Mesothelial cell of epicardium (in vitro differentiated cells): ENCODE measurements at regions not wholly inside any gene's neighbourhood (a gene's known extent, or its start where the extent isn't known, plus 50 kb on each side); places are given as distances from the start of the nearest gene placed in this dataset.

Experiments used
- DNase-seq, 2 experiments: peaks; one replicate each; pipeline ENCODE4 v3.0.0; 2021; ENCODE audit warnings: low spot score in 2 of 2; ENCODE audit not compliant: unreplicated experiment in 2 of 2
- H3K27ac Mint-ChIP-seq: 2 replicates; pipeline ENCODE4 v1.8.0; 2021; ENCODE audit warnings: mixed read lengths
- H3K27me3 Mint-ChIP-seq: 2 replicates; pipeline ENCODE4 v1.8.0; 2021; ENCODE audit warnings: low read depth, mixed read lengths
- H3K36me3 Mint-ChIP-seq: 2 replicates; pipeline ENCODE4 v1.8.0; 2021; ENCODE audit warnings: mixed read lengths
- H3K4me1 Mint-ChIP-seq: 2 replicates; pipeline ENCODE4 v1.8.0; 2021; ENCODE audit warnings: mixed read lengths
- H3K4me3 Mint-ChIP-seq: 2 replicates; pipeline ENCODE4 v1.8.0; 2021; ENCODE audit warnings: mild to moderate bottlenecking, moderate library complexity, mixed read lengths
- H3K9me3 Mint-ChIP-seq: 2 replicates; pipeline ENCODE4 v1.8.0; 2021; ENCODE audit warnings: mixed read lengths
- CTCF ChIP-seq: fragments of 200-600 bp; sonication (generic); IDR thresholded peaks from one replicate; pipeline ENCODE4 v1.5.0; 2021; ENCODE audit warnings: antibody characterized with exemption; ENCODE audit not compliant: unreplicated experiment

GRCh38 chr2:19635951-19636510 is 265.8 kb downstream of the TTC32 start:
- Mint-ChIP-seq H3K36me3 (no peaks in the 10 kb centered on the region), H3K27ac (no peak overlapping the region), H3K9me3 (no peaks in the 10 kb centered on the region), H3K4me3 (no peak overlapping the region), H3K4me1 (no peaks in the 10 kb centered on the region), H3K27me3 (peaks cover 42% of the 10 kb centered on the region)
- TF ChIP-seq CTCF, result no peak
- DNase-seq, result no peak

DNA sequence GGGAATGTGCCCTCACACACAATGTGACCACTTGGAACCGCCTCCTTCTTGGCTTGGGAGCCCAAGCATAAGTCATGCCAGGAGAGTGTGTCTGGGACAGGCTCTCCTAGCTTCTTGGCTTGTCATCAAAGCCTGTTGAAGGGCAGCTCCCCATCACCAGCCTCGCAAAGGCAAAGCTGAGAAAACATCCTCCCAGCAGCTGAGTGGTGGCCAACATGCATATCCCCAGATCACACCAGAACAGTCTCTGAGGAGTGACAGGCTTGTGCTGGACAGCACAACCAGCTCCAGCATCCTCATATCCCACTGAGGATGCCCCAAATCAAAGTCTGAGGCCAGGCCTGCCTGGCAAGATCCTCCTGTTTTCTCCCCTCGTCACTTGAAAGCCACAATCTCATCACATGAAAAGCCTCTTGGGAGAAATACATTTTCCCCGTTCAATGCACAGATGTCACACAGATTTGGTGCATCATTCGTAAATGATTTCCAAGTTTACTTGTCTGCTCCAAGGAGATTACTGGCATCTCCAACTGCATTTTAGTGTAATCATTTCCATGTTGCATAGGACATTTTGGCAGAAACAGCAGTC is 269.3 kb downstream of the TTC32 start:
- no peaks in the 10 kb centered on the region for H3K4me1 Mint-ChIP-seq
- H3K27ac Mint-ChIP-seq, result no peak overlapping the region
- peaks cover 27% of the 10 kb centered on the region for H3K27me3 Mint-ChIP-seq
- H3K36me3 Mint-ChIP-seq, result no peaks in the 10 kb centered on the region
- H3K9me3 Mint-ChIP-seq, result peaks cover 19% of the 10 kb centered on the region
- no peak overlapping the region for H3K4me3 Mint-ChIP-seq
- TF ChIP-seq CTCF, result no peak
- DNase-seq, result no peak

DNA sequence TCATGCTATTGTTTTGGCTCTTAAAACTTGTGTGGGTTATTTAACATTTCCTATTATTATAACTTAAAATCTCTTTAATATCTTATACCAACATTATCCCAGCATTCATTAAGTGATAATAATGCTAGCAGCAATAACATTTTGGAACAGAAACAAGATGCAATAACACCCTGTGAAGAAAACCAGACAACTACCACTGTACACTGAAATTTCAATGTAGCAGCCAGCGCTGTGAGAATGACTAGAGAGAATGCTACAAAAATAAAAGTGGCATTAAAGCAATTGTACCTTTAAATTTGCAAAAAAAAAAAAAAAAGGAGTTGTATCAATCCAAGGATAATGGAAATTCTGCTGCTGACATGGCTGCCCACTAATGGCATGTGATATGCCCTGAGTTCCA is 269.9 kb downstream of the TTC32 start:
- no peak for DNase-seq
- no peaks in the 10 kb centered on the region for H3K36me3 Mint-ChIP-seq
- H3K4me1 Mint-ChIP-seq, result no peaks in the 10 kb centered on the region
- H3K27ac Mint-ChIP-seq, result no peak overlapping the region
- H3K27me3 Mint-ChIP-seq, result peaks cover 26% of the 10 kb centered on the region
- peaks cover 25% of the 10 kb centered on the region for H3K9me3 Mint-ChIP-seq
- no peak for TF ChIP-seq CTCF
- H3K4me3 Mint-ChIP-seq, result no peak overlapping the region

- DNase-seq, result no peak
- TF ChIP-seq CTCF, result no peak
- peaks cover 27% of the 10 kb centered on the region for H3K9me3 Mint-ChIP-seq
- H3K27ac Mint-ChIP-seq, result no peak overlapping the region
- H3K4me1 Mint-ChIP-seq, result no peaks in the 10 kb centered on the region
- H3K4me3 Mint-ChIP-seq, result no peak overlapping the region
- H3K27me3 Mint-ChIP-seq, result peaks cover 18% of the 10 kb centered on the region
- no peaks in the 10 kb centered on the region for H3K36me3 Mint-ChIP-seq
Measured at GRCh38 chr2:19630921-19631320, 270.9 kb downstream of the TTC32 start.

GRCh38 chr2:19627359-19627758 is 268.9 kb upstream of the OSR1 start:
- Mint-ChIP-seq H3K27ac (no peak overlapping the region), H3K4me3 (no peak overlapping the region), H3K36me3 (no peaks in the 10 kb centered on the region), H3K27me3 (no peaks in the 10 kb centered on the region), H3K9me3 (peaks cover 27% of the 10 kb centered on the region), H3K4me1 (peaks cover 2% of the 10 kb centered on the region)
- no peak for TF ChIP-seq CTCF
- no peak for DNase-seq

- no peaks in the 10 kb centered on the region for H3K36me3 Mint-ChIP-seq
- no peak overlapping the region for H3K4me3 Mint-ChIP-seq
- DNase-seq, result no peak
- H3K9me3 Mint-ChIP-seq, result peaks cover 37% of the 10 kb centered on the region
- no peak for TF ChIP-seq CTCF
- peaks cover 5% of the 10 kb centered on the region for H3K27me3 Mint-ChIP-seq
- peaks cover 2% of the 10 kb centered on the region for H3K4me1 Mint-ChIP-seq
- H3K27ac Mint-ChIP-seq, result no peak overlapping the region
Measured at GRCh38 chr2:19623488-19623887, 265.1 kb upstream of the OSR1 start.
